ENCODE measurements at regions not wholly inside any gene's neighbourhood (a gene's known extent, or its start where the extent isn't known, plus 50 kb on each side); places are given as distances from the start of the nearest gene placed in this dataset.

- no peaks in the 10 kb centered on the region for H3K36me3 ChIP-seq (ENCODE audit: control insufficient read depth, insufficient read depth, low read length, severe bottlenecking)
- peak; percentile 63 for DNase-seq (ENCODE audit: low read depth)
Observed at GRCh38 chr10:43892062-43892770, 243.5 kb upstream of the ZNF32 start.

GRCh38 chr10:43891241-43891640 is 242.6 kb upstream of the ZNF32 start:
- Histone ChIP-seq H3K4me1 (ENCODE audit: control insufficient read depth, insufficient read depth, low read length) (peaks cover 41% of the 10 kb centered on the region), H3K27me3 (replicated peaks; ENCODE audit: control insufficient read depth, insufficient read depth, low read length) (no peaks in the 10 kb centered on the region), H3K9me3 (ENCODE audit: control insufficient read depth, low read length) (no peaks in the 10 kb centered on the region), H3K4me3 (ENCODE audit: low read length) (no peak overlapping the region), H3K36me3 (ENCODE audit: control insufficient read depth, insufficient read depth, low read length, severe bottlenecking) (no peaks in the 10 kb centered on the region), H3K9ac (ENCODE audit: low read length) (no peak overlapping the region)
- DNase-seq (ENCODE audit: low read depth) = no peak

More at GRCh38 chr10:43892062-43892770, 243.5 kb upstream of the ZNF32 start:
- no peaks in the 10 kb centered on the region for H3K27me3 ChIP-seq (replicated peaks; ENCODE audit: control insufficient read depth, insufficient read depth, low read length)
- peaks cover 41% of the 10 kb centered on the region for H3K4me1 ChIP-seq (ENCODE audit: control insufficient read depth, insufficient read depth, low read length)
- H3K9ac ChIP-seq (ENCODE audit: low read length) = peak overlapping the region; percentile 8
- no peak overlapping the region for H3K4me3 ChIP-seq (ENCODE audit: low read length)
- no peaks in the 10 kb centered on the region for H3K9me3 ChIP-seq (ENCODE audit: control insufficient read depth, low read length)

GRCh38 chr10:43890124-43890523 is 241.4 kb upstream of the ZNF32 start:
- Histone ChIP-seq H3K36me3 (ENCODE audit: control insufficient read depth, insufficient read depth, low read length, severe bottlenecking) (no peaks in the 10 kb centered on the region), H3K27me3 (replicated peaks; ENCODE audit: control insufficient read depth, insufficient read depth, low read length) (no peaks in the 10 kb centered on the region), H3K9me3 (ENCODE audit: control insufficient read depth, low read length) (no peaks in the 10 kb centered on the region), H3K4me3 (ENCODE audit: low read length) (no peak overlapping the region), H3K9ac (ENCODE audit: low read length) (no peak overlapping the region), H3K4me1 (ENCODE audit: control insufficient read depth, insufficient read depth, low read length) (peaks cover 41% of the 10 kb centered on the region)
- peak; percentile 62 for DNase-seq (ENCODE audit: low read depth)

DNA sequence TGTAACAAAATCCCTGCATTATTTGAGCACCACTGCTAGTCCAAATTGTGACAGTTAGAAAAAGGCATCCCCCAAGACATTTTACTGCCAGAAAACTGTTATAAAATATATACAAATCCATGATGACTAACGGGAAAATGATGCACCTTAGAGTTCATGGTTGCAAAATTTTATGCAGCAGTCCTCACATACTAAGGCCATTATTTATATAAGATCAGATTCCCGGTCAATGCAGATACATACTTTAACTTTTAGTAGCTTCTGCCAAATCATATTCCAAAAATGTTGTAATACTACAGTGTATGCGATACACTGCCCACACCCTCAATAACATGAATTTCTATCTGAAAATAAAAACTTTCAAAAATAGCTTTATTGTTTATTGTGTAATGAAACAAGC is 239.9 kb upstream of the ZNF32 start:
- H3K9me3 ChIP-seq (ENCODE audit: control insufficient read depth, low read length) = no peaks in the 10 kb centered on the region
- H3K4me1 ChIP-seq (ENCODE audit: control insufficient read depth, insufficient read depth, low read length) = peaks cover 41% of the 10 kb centered on the region
- H3K4me3 ChIP-seq (ENCODE audit: low read length) = no peak overlapping the region
- H3K36me3 ChIP-seq (ENCODE audit: control insufficient read depth, insufficient read depth, low read length, severe bottlenecking) = no peaks in the 10 kb centered on the region
- no peak overlapping the region for H3K9ac ChIP-seq (ENCODE audit: low read length)
- no peaks in the 10 kb centered on the region for H3K27me3 ChIP-seq (replicated peaks; ENCODE audit: control insufficient read depth, insufficient read depth, low read length)
- DNase-seq (ENCODE audit: low read depth) = peak; percentile 94

GRCh38 chr10:43885842-43886241 is 237.2 kb upstream of the ZNF32 start:
- no peak overlapping the region for H3K9ac ChIP-seq (ENCODE audit: low read length)
- no peaks in the 10 kb centered on the region for H3K9me3 ChIP-seq (ENCODE audit: control insufficient read depth, low read length)
- H3K4me3 ChIP-seq (ENCODE audit: low read length) = no peak overlapping the region
- DNase-seq (ENCODE audit: low read depth) = no peak
- H3K27me3 ChIP-seq (replicated peaks; ENCODE audit: control insufficient read depth, insufficient read depth, low read length) = no peaks in the 10 kb centered on the region
- H3K4me1 ChIP-seq (ENCODE audit: control insufficient read depth, insufficient read depth, low read length) = peaks cover 23% of the 10 kb centered on the region
- no peaks in the 10 kb centered on the region for H3K36me3 ChIP-seq (ENCODE audit: control insufficient read depth, insufficient read depth, low read length, severe bottlenecking)

DNA sequence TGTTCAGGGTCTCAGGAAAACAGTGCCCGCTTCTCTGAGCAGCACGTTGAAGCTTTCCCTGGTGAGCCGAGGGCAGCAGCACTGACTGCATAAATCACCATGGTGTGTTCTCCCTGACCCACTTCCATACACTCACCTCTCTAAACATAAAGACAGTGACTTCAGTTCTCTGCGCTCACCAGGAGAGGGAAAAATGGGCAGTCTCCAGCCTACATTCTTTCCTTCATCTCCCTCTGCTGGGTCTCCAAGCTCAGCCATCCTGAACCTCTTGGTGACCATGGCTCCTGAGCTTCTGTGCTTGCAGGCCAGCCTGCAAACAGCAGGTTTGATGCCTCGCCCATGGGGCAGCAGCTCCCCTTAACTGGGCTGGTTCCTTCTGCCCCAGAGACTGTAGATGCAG is 236.6 kb upstream of the ZNF32 start:
- H3K36me3 ChIP-seq (ENCODE audit: control insufficient read depth, insufficient read depth, low read length, severe bottlenecking) = no peaks in the 10 kb centered on the region
- no peak for DNase-seq (ENCODE audit: low read depth)
- no peak overlapping the region for H3K9ac ChIP-seq (ENCODE audit: low read length)
- peaks cover 22% of the 10 kb centered on the region for H3K4me1 ChIP-seq (ENCODE audit: control insufficient read depth, insufficient read depth, low read length)
- no peaks in the 10 kb centered on the region for H3K9me3 ChIP-seq (ENCODE audit: control insufficient read depth, low read length)
- H3K27me3 ChIP-seq (replicated peaks; ENCODE audit: control insufficient read depth, insufficient read depth, low read length) = no peaks in the 10 kb centered on the region
- H3K4me3 ChIP-seq (ENCODE audit: low read length) = no peak overlapping the region

DNA sequence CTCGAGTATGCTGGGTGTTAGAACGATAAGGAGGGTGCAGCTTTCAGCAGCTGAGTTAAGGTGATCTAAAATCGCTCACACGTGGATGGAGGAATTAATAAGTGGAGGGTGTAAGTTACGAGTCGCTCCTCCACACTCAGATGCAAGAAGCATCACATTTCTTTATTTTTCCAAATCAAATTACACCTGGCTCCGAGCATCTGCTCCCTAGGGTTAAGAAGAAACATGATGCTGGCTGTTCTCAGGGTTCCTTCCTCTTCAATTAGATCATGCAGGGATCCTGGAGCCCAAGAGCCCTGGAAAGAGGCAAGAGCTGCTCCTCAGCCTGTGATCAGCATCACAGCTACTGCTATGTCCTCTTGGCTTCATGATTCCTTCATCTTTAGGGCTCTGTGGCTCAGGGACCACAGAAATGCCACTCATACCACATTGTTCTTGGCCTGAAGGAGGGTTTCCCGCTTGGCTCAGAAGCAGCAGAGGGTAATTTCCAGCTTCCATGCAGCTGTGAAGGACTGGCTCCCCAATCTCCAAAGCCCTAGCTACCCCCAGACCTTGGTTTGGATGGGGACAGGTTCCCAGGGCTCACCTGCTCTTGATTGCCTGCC is 235.9 kb upstream of the ZNF32 start:
- Histone ChIP-seq H3K4me1 (ENCODE audit: control insufficient read depth, insufficient read depth, low read length) (peaks cover 21% of the 10 kb centered on the region), H3K27me3 (replicated peaks; ENCODE audit: control insufficient read depth, insufficient read depth, low read length) (no peaks in the 10 kb centered on the region), H3K4me3 (ENCODE audit: low read length) (no peak overlapping the region), H3K9me3 (ENCODE audit: control insufficient read depth, low read length) (no peaks in the 10 kb centered on the region), H3K9ac (ENCODE audit: low read length) (no peak overlapping the region), H3K36me3 (ENCODE audit: control insufficient read depth, insufficient read depth, low read length, severe bottlenecking) (no peaks in the 10 kb centered on the region)
- no peak for DNase-seq (ENCODE audit: low read depth)

- Histone ChIP-seq H3K27me3 (replicated peaks; ENCODE audit: control insufficient read depth, insufficient read depth, low read length) (no peaks in the 10 kb centered on the region), H3K36me3 (ENCODE audit: control insufficient read depth, insufficient read depth, low read length, severe bottlenecking) (no peaks in the 10 kb centered on the region), H3K9me3 (ENCODE audit: control insufficient read depth, low read length) (no peaks in the 10 kb centered on the region), H3K9ac (ENCODE audit: low read length) (no peak overlapping the region), H3K4me3 (ENCODE audit: low read length) (no peak overlapping the region), H3K4me1 (ENCODE audit: control insufficient read depth, insufficient read depth, low read length) (peaks cover 8% of the 10 kb centered on the region)
- no peak for DNase-seq (ENCODE audit: low read depth)
Observed at GRCh38 chr10:43882711-43883110, 234.0 kb upstream of the ZNF32 start.

GRCh38 chr10:43881657-43882056 is 233.0 kb upstream of the ZNF32 start:
- Histone ChIP-seq H3K9me3 (ENCODE audit: control insufficient read depth, low read length) (no peaks in the 10 kb centered on the region), H3K9ac (ENCODE audit: low read length) (no peak overlapping the region), H3K36me3 (ENCODE audit: control insufficient read depth, insufficient read depth, low read length, severe bottlenecking) (no peaks in the 10 kb centered on the region), H3K4me3 (ENCODE audit: low read length) (no peak overlapping the region), H3K27me3 (replicated peaks; ENCODE audit: control insufficient read depth, insufficient read depth, low read length) (no peaks in the 10 kb centered on the region), H3K4me1 (ENCODE audit: control insufficient read depth, insufficient read depth, low read length) (peaks cover 8% of the 10 kb centered on the region)
- no peak for DNase-seq (ENCODE audit: low read depth)

GRCh38 chr10:43880160-43880559 is 231.5 kb upstream of the ZNF32 start:
- Histone ChIP-seq H3K4me1 (ENCODE audit: control insufficient read depth, insufficient read depth, low read length) (peaks cover 8% of the 10 kb centered on the region), H3K36me3 (ENCODE audit: control insufficient read depth, insufficient read depth, low read length, severe bottlenecking) (no peaks in the 10 kb centered on the region), H3K9me3 (ENCODE audit: control insufficient read depth, low read length) (no peaks in the 10 kb centered on the region), H3K9ac (ENCODE audit: low read length) (no peak overlapping the region), H3K4me3 (ENCODE audit: low read length) (no peak overlapping the region), H3K27me3 (replicated peaks; ENCODE audit: control insufficient read depth, insufficient read depth, low read length) (no peaks in the 10 kb centered on the region)
- no peak for DNase-seq (ENCODE audit: low read depth)

- H3K9me3 ChIP-seq (ENCODE audit: control insufficient read depth, low read length) = no peaks in the 10 kb centered on the region
- H3K4me1 ChIP-seq (ENCODE audit: control insufficient read depth, insufficient read depth, low read length) = peaks cover 8% of the 10 kb centered on the region
- no peaks in the 10 kb centered on the region for H3K27me3 ChIP-seq (replicated peaks; ENCODE audit: control insufficient read depth, insufficient read depth, low read length)
- DNase-seq (ENCODE audit: low read depth) = no peak
- H3K36me3 ChIP-seq (ENCODE audit: control insufficient read depth, insufficient read depth, low read length, severe bottlenecking) = no peaks in the 10 kb centered on the region
- no peak overlapping the region for H3K4me3 ChIP-seq (ENCODE audit: low read length)
- no peak overlapping the region for H3K9ac ChIP-seq (ENCODE audit: low read length)
Observed at GRCh38 chr10:43879742-43880141, 231.1 kb upstream of the ZNF32 start.

- Histone ChIP-seq H3K27me3 (replicated peaks; ENCODE audit: control insufficient read depth, insufficient read depth, low read length) (no peaks in the 10 kb centered on the region), H3K9ac (ENCODE audit: low read length) (no peak overlapping the region), H3K9me3 (ENCODE audit: control insufficient read depth, low read length) (no peaks in the 10 kb centered on the region), H3K4me3 (ENCODE audit: low read length) (no peak overlapping the region), H3K36me3 (ENCODE audit: control insufficient read depth, insufficient read depth, low read length, severe bottlenecking) (no peaks in the 10 kb centered on the region), H3K4me1 (ENCODE audit: control insufficient read depth, insufficient read depth, low read length) (peaks cover 8% of the 10 kb centered on the region)
- DNase-seq (ENCODE audit: low read depth) = no peak
Observed at GRCh38 chr10:43879162-43879561, 230.5 kb upstream of the ZNF32 start.

Data from adipocyte (in vitro differentiated cells).